ENCODE measurements at regions not wholly inside any gene's neighbourhood (a gene's known extent, or its start where the extent isn't known, plus 50 kb on each side); places are given as distances from the start of the nearest gene placed in this dataset.

- DNase-seq: no peak
- H3K9me3 ChIP-seq: no peaks in the 10 kb centered on the region
- TF ChIP-seq EP300 (IDR thresholded peaks at IDR 0.05): no peak
- TF ChIP-seq POLR2A (IDR thresholded peaks at IDR 0.05): no peak
- TF ChIP-seq CTCF (IDR thresholded peaks at IDR 0.05): no peak
- WGBS, 3 donors: 89 to 91% (median 89%) methylated on average over 4 of the region's 4 CpGs
- H3K4me3 ChIP-seq: no peak overlapping the region
- no peak overlapping the region for H3K27ac ChIP-seq
- no peaks in the 10 kb centered on the region for H3K4me1 ChIP-seq (ENCODE audit: insufficient read depth)
- no peaks in the 10 kb centered on the region for H3K27me3 ChIP-seq
- intact Hi-C loops (cut with DNase I): loop anchor here in 3 of 4 donors (5.0 to 10.0 kb wide), 4 partner anchors 261 to 1141 kb away; partner anchors contain the start of gene ASMTL (in 1 of the 3)
- no peaks in the 10 kb centered on the region for H3K36me3 ChIP-seq
Observed at GRCh38 chrX:2596045-2596444, 95.0 kb upstream of the CD99 start.

DNA sequence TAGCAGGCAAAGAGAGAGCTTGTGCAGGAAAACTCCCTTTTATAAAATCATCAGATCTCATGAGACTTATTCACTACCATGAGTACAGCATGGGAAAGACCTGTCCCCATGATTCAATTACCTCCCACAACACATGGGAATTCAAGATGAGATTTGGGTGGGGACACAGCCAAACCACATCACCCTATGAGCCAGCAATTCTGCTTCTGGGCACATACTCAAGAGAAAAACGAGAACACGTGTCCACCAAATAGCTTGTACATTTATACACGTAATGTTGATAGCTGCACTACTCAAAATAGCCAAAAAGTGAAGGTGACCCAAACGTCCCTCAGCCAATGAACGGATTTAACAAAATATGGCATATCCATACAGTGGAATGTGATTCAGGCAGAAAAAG, 94.5 kb upstream of the DHRSX start:
- 51 to 66% (median 56%) methylated on average over 5 of the region's 5 CpGs for WGBS, 3 donors
- TF ChIP-seq CTCF (IDR thresholded peaks at IDR 0.05): no peak
- TF ChIP-seq EP300 (IDR thresholded peaks at IDR 0.05): no peak
- TF ChIP-seq POLR2A (IDR thresholded peaks at IDR 0.05): no peak
- H3K27me3 ChIP-seq: no peaks in the 10 kb centered on the region
- H3K4me3 ChIP-seq: no peak overlapping the region
- intact Hi-C loops (cut with DNase I): loop anchor here in 3 of 4 donors (5.0 to 10.0 kb wide), 4 partner anchors 260 to 1140 kb away; partner anchors contain the start of gene ASMTL (in 1 of the 3)
- no peak for DNase-seq
- H3K4me1 ChIP-seq (ENCODE audit: insufficient read depth): no peaks in the 10 kb centered on the region
- H3K36me3 ChIP-seq: no peaks in the 10 kb centered on the region
- no peaks in the 10 kb centered on the region for H3K9me3 ChIP-seq
- H3K27ac ChIP-seq: no peak overlapping the region

DNA sequence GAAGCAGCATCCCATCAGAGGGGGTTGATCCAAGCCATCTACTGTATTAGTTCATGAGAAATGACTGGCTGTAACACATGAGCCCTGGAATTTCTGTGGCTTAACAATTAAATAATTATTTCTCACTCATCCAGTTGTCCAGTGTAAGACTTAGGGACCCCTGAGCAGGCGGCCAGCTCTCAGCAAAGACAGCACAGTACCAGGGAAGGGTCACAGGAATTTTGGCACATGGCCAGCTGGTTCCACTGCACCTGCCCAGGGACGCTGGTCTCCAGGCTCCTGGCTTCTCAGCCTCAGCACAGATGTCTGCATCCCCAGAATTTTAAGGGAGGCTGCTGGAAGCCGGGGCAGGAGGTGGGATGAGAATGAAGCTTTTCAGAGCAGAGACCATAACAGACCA, 93.7 kb upstream of the DHRSX start:
- Histone ChIP-seq H3K9me3 (no peaks in the 10 kb centered on the region), H3K4me1 (ENCODE audit: insufficient read depth) (no peaks in the 10 kb centered on the region), H3K4me3 (no peak overlapping the region), H3K27ac (no peak overlapping the region), H3K27me3 (no peaks in the 10 kb centered on the region), H3K36me3 (no peaks in the 10 kb centered on the region)
- WGBS, 3 donors: 65 to 76% (median 67%) methylated on average over 3 of the region's 3 CpGs
- intact Hi-C loops (cut with DNase I): loop anchor here in 2 of 4 donors (10.0 kb wide), 3 partner anchors 260 to 1140 kb away; partner anchors contain the start of gene ASMTL (in 1 of the 2)
- TF ChIP-seq EP300 (IDR thresholded peaks at IDR 0.05): no peak
- no peak for TF ChIP-seq POLR2A (IDR thresholded peaks at IDR 0.05)
- TF ChIP-seq CTCF (IDR thresholded peaks at IDR 0.05): no peak
- DNase-seq: peak in 1 of 5 donors; percentile 27

- WGBS, 3 donors: 67 to 77% (median 75%) methylated on average over 3 of the region's 3 CpGs
- intact Hi-C loops (cut with DNase I): loop anchor here in 2 of 4 donors (10.0 kb wide), 3 partner anchors 257 to 1137 kb away; partner anchors contain the start of gene ASMTL (in 1 of the 2)
- no peaks in the 10 kb centered on the region for H3K4me1 ChIP-seq (ENCODE audit: insufficient read depth)
Observed at GRCh38 chrX:2592279-2592678, 91.5 kb upstream of the DHRSX start.

More at GRCh38 chrX:2592279-2592678, 91.5 kb upstream of the DHRSX start:
- no peaks in the 10 kb centered on the region for H3K27me3 ChIP-seq
- H3K4me3 ChIP-seq: no peak overlapping the region
- DNase-seq: no peak
- no peak overlapping the region for H3K27ac ChIP-seq
- H3K36me3 ChIP-seq: no peaks in the 10 kb centered on the region
- TF ChIP-seq POLR2A (IDR thresholded peaks at IDR 0.05): no peak
- TF ChIP-seq CTCF (IDR thresholded peaks at IDR 0.05): no peak
- no peak for TF ChIP-seq EP300 (IDR thresholded peaks at IDR 0.05)
- H3K9me3 ChIP-seq: no peaks in the 10 kb centered on the region
